AG10803 (cell line): ENCODE measurements at regions not wholly inside any gene's neighbourhood (a gene's known extent, or its start where the extent isn't known, plus 50 kb on each side); places are given as distances from the start of the nearest gene placed in this dataset.

Experiments used
- DNase-seq: peaks from one replicate; pipeline ENCODE4 v3.0.0; 2010; ENCODE audit warnings: low read depth
- H3K4me3 ChIP-seq: 2 replicates; pipeline ENCODE4 v1.5.1; 2011; ENCODE audit warnings: mild to moderate bottlenecking, low read length, control low read depth
- CTCF ChIP-seq: conservative IDR thresholded peaks from 2 replicates; pipeline ENCODE4 v1.5.1; 2011; ENCODE audit warnings: mild to moderate bottlenecking, low read length, control low read depth, inconsistent platforms

DNA sequence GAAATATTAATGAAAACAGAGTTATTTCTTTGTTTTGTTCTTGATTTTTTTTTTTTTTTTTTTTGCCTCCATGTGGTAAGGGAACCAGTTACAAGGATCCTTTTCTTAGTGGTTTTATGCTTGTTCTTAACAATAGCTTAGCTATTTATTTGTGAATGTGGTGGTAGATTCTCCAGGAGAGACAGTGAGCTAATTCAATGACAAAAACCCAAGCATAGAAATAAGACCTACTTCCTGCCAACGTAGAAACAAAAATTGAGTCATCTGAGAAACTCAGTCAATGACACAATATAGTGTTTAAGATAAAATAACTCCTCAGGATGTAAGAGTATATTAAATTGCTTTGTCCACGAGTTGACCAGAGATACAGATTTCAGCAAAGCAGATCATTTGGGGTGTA, 863.8 kb upstream of the PABPC4L start:
- TF ChIP-seq CTCF, result no peak
- DNase-seq, result no peak
- H3K4me3 ChIP-seq, result no peak overlapping the region

DNA sequence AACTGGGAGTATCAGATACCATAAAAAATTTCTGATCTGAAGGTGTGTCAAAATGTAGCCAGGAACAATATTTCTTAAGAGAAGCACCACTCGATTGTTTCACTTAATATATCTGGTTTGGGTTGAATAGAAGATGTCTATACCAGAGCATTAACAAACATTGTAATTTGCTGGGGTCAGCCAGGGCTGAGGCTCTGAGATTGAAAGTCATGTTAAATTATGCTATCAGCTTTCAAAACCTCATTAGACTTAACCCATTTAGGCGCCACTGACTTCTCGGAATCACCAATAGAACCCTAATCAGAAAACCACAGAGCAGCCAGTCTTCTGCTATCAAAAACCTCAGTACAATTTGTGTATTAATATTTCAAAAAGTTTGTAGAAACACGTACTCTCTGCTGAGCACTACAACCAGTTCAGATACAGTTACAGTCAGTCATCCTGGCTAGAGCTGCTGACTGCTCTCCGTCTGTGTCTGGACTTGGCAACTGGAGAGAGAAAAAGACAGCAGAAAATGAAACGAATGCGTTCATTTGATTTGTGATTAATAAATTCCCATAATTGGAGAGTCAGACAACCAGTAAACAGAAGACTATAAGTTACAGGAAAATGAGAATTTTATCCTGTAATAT, 848.6 kb upstream of the PABPC4L start:
- no peak for TF ChIP-seq CTCF
- DNase-seq, result no peak
- H3K4me3 ChIP-seq, result no peak overlapping the region

GRCh38 chr4:135032670-135033069, 831.1 kb upstream of the PABPC4L start:
- no peak for TF ChIP-seq CTCF
- no peak for DNase-seq
- H3K4me3 ChIP-seq, result no peak overlapping the region

DNA sequence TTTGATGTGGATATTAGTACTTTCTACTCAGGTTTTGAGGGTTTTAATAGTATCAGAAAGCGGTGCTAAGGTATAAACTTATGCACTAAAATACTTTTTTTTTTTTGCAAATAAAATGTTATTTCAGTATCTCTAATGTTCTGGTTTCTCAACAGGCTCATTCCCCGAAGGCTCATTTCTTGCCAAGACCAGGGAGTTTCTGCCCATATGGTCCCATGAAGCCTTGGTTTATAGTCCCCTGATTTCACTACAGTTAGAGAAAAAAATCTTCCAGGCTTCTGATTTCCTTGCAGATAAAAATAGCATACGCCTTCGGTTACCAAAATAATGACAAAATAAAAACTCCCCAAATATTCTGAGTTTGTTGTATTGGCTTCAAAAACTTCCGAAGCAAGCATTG, 814.2 kb upstream of the PABPC4L start:
- DNase-seq, result no peak
- no peak for TF ChIP-seq CTCF
- H3K4me3 ChIP-seq, result no peak overlapping the region

DNA sequence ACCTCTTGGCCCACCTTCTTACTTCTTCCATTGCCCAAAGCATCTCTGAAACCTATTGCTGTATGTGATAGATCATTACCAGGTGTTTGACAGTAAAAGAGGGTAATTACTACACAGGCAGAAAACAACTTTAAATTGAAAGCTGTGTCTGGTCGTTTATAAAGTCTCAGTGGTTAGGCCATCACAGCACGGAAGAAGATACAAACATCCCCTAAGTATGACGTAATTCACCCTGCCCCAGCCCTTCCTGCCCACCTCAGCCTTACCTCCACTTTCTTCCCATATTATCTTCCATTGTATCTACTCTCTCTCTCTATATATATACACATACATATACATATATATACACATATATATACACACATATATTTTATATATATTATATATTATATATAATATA, 805.8 kb upstream of the PABPC4L start:
- no peak for TF ChIP-seq CTCF
- H3K4me3 ChIP-seq, result no peak overlapping the region

GRCh38 chr4:134999169-134999568, 797.6 kb upstream of the PABPC4L start:
- no peak overlapping the region for H3K4me3 ChIP-seq
- no peak for DNase-seq
- no peak for TF ChIP-seq CTCF

More for the DNA sequence above, 805.8 kb upstream of the PABPC4L start:
- no peak for DNase-seq

DNA sequence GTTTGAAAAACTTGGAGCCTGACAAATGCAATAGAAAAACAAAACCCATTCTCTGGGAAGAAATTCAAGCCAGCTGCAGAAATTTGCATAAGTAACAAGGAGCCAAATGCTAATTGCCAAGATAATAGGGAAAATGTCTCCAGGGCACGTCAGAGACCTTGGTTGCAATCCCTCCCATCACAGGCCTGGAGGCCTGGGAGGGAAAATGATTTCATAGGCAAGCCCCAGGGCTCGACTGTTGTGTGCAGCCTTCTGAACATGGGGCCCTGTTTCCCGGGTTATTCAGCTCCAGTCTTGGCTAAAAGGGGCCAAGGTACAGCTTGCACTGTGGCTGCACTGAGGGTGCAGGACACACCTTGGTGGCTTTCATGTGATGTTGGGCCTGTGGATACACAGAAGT, 760.4 kb upstream of the PABPC4L start:
- TF ChIP-seq CTCF, result no peak
- H3K4me3 ChIP-seq, result no peak overlapping the region
- DNase-seq, result no peak
